ENCODE measurements at regions not wholly inside any gene's neighbourhood (a gene's known extent, or its start where the extent isn't known, plus 50 kb on each side); places are given as distances from the start of the nearest gene placed in this dataset.

GRCh38 chrX:121165930-121166359 lies 118.5 kb downstream of the GLUD2 start:
- no peaks in the 10 kb centered on the region for H3K9me3 ChIP-seq (ENCODE audit: control extremely low read depth in 1 of 3, control insufficient read depth in 2 of 3, insufficient read depth in 1 of 3, low read length in 2 of 3)

More at GRCh38 chrX:121165930-121166359, 118.5 kb downstream of the GLUD2 start:
- Histone ChIP-seq H3K4me1 (ENCODE audit: control insufficient read depth in 2 of 2, insufficient read depth in 2 of 2, low read length in 2 of 2) (no peaks in the 10 kb centered on the region), H3K36me3 (replicated peaks in 1 of 2; ENCODE audit: control extremely low read depth in 1 of 2, control insufficient read depth in 1 of 2, extremely low read depth in 1 of 2, insufficient read depth in 2 of 2, low read length in 1 of 2) (no peaks in the 10 kb centered on the region), H2AFZ (ENCODE audit: insufficient read depth, low read depth, low read length, poor library complexity, severe bottlenecking) (no peak overlapping the region), H3K4me3 (ENCODE audit: control extremely low read depth in 1 of 5, extremely low read depth in 1 of 5, insufficient read depth in 1 of 5, low read depth in 2 of 5, low read length in 4 of 5) (no peak overlapping the region), H3K79me2 (ENCODE audit: control insufficient read depth, insufficient read depth, low read length) (no peaks in the 10 kb centered on the region), H3K4me2 (replicated peaks; ENCODE audit: low read depth, low read length, poor library complexity, severe bottlenecking) (no peak overlapping the region), H3K27me3 (replicated peaks in 1 of 4; ENCODE audit: control extremely low read depth in 1 of 4, control insufficient read depth in 3 of 4, insufficient read depth in 4 of 4, low read length in 3 of 4) (no peaks in the 10 kb centered on the region), H3K27ac (ENCODE audit: low read length in 2 of 2) (no peak overlapping the region), H4K20me1 (ENCODE audit: control insufficient read depth, insufficient read depth, low read length, poor library complexity, severe bottlenecking) (no peaks in the 10 kb centered on the region), H3K9ac (ENCODE audit: low read length) (no peak overlapping the region)
- Mint-ChIP-seq H3K9me3 (ENCODE audit: insufficient read depth) (no peaks in the 10 kb centered on the region), H3K27me3 (no peaks in the 10 kb centered on the region), H3K27ac (no peak overlapping the region), H3K4me1 (no peaks in the 10 kb centered on the region), H3K4me3 (no peak overlapping the region)
- CTCF ChIA-PET, result no interaction called here
- DNase-seq (no peak), ATAC-seq (ENCODE audit: low read depth) (no peak)
- intact Hi-C loops (cut with micrococcal nuclease), result no loop called here
- no CpG with 5 or more reads among the region's 2 CpGs for WGBS (ENCODE audit: insufficient coverage)
- POLR2A ChIA-PET, result no interaction called here
- no peak for TF ChIP-seq EZH2 (IDR thresholded peaks at IDR 0.05; ENCODE audit: borderline replicate concordance, insufficient read depth, low read depth, low read length, poor library complexity, severe bottlenecking)
- TF ChIP-seq CTCF (IDR thresholded peaks at IDR 0.05), result no peak

Data from B cell (primary cell).